ENCODE measurements at regions not wholly inside any gene's neighbourhood (a gene's known extent, or its start where the extent isn't known, plus 50 kb on each side); places are given as distances from the start of the nearest gene placed in this dataset.

- DNase-seq: no peak
Observed at GRCh38 chr18:75130591-75131328, 78.2 kb downstream of the PTGR3 start.

- no peak for DNase-seq
Observed at GRCh38 chr18:75129717-75130477, 79.0 kb downstream of the PTGR3 start.

DNA sequence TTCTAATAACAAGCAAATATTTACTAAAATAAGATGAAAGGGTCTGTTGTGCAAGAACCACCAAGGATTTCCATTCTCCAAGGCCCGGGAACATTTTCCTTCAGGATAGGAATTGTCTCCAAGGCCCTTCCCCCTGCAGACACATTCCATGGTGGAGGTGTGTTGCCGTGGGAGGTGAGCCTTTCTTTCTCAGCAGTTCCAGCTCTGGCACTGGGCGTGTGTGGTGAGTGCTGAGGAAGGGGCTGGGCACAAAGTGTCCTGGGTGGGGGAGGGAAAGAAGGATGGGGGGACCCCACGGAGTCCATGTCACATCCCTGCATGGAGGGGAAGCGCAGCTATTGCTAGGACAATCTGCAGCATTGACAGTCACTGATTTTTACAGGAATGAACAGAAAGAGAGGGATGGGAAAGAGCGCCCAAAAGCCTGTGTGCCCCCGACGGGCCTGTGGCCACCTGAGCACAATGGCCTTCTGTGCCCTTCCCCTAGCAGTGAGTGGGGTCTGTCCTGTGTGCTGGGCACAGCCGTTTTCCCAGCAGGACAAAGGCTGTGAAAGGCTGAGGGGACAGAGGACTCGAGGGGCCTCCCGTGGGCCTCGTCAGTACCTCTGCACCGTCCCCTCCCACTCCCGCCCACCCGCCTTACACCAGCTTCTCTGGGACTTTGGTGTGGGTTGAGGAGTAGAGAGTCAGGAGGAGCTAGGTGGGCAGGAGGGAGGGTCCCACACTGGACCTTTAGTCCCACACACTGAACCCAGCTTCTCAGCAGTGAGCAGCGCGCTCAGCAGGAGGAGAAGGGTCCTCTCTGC, 79.8 kb downstream of the PTGR3 start:
- DNase-seq: no peak

DNA sequence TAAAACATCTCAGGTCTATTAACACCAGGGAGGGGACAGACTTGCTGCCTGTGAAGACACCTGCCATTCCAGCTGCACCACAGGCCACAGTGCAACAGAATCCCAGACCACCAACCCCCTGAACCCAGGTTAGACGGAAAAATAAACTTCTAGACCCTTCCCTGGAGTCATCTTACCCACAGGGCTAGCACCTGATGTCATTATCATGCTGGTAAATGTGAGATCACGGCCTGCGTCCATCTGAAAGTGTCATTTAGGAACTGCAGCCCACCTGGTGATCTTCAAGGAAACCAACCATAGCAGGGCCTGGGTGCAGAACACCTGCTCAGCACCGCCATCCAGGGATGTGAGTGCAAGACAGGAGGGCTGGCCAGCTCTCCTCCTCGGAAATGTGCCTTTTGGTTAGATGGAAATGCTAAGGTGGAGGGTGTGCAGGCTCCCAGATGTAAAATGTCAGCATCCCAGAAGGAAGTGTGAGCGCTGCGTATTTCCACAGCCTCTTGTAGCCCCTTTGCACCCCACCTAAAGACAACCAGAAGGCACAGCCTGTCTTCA, 80.8 kb downstream of the PTGR3 start:
- no peak for DNase-seq

DNA sequence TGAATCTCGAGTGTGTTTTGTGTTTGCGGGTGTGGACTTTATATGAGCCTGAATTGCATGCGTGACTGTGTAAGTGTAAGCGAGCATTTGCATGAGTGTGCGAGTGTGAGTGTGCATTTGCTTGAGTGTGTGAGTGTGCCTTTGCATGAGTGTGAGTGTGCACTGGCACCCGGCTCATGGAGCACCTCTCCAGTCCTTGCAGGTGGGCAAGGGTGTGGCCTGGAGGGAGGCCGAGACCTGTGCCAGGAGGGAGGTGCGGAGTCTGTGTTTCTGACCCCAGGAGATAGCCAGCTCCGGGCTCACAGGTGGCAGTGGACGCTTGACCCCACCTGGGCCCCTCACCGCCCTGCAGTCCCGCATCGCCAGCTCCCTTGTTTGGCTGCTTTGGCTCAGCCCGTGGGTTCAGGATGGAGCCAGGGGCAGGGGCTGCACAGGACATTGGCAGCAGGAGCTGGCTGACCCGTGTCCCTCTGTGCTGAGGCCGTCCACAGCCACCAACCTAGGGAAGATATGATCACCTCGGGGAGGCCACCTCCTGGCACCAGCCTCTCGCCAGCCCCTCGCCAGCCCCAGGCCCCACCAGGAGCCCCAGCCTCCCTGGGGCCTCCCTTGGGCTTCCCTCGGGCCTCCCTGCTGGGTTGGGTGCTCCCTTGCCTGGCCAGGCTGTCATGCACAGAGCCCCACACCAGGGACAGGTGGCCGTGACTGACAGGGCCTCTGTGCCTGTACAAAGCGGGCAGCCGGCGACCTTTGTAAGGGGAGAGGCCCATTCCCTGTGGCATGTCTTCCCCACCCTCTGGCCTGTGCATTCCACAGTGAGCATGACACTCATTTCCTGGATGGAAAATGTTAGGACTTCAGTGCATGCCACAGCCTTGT, 81.6 kb downstream of the PTGR3 start:
- DNase-seq: no peak

DNA sequence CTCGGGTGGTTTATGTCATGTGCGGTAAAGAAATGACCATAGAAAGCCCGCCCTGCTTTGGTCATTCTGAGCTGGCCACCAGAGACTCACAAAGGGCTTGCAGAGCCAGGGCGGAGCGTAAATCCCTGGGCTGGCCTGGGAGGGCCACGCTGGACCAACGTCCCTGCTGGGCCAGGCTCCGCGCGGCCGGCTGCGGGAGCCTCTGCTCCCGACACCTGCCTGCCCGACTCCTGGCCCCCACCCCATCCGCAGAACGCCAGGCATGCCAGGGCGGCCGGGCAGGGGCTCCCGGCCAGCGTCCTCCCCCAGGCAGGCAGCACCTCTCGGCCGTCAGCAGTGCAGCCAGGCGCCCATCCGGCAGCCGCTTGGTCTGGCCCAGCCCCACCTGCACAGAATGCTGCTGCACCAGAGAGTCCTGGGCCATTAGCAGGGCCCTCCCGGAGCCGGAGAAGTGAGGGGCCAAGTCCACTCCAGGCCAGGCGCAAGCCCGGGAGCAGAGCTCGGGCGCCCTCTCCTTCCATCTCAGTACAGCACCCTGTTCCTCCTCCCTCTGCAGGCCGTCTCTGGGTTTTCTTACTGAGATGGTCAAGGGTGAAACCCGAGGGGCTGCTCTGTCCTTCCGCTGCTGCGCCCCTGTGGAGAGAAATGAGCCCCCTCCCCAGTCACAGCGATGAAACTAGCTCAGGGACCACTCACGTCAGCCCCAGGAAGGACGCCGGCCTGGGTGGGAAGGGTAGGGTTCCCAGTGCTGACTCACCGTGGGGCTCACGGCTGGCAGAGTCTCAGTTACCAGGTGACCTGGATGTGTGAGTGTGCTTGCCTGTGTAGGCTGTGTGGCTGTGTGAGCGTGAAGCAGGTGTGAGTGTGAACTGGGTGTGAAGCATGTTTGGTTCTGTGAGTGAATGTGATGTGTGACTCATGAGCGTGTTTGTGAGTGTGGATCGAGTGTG, 83.3 kb downstream of the PTGR3 start:
- DNase-seq: no peak

GRCh38 chr18:75124991-75125381, 84.0 kb downstream of the PTGR3 start:
- DNase-seq: no peak

DNA sequence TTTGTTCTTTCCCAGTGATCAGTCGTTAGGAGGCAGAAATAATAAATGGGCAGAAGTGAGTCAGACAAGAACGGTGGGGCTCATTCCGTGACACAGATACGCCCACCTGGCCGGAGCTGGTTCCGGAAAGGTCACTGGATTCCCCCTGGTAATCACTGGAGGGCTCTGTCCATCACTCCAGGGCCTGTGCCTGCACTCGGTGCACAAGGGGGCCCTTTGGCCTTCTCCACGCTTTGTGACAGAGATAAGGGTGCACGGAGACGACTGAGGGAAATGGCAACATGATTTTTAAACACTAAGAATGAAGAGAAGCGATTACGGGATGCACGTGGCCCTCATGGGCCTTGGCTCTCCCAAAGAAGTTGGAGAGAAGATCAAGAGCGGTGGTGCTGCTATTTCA, 84.4 kb downstream of the PTGR3 start:
- no peak for DNase-seq

DNA sequence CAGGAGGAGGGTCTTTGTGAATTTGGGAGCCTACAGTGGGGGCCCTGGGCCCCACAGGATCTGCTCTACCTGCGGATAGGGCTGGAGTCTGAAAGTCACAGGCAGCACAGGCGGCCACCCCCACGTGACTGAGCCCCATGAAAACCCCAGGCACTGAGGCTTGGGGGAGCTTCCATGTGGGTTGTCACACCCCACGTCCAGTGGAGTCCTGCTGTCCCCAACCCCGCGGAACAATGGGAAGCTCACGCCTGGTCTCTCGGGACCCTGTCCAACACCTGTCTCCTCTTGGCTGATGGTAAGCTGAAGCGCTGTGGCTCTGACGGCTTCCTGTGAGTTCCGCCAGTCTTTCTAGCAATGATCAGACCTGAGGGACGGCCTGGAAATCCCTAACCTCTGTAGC, 85.8 kb downstream of the PTGR3 start:
- no peak for DNase-seq

DNA sequence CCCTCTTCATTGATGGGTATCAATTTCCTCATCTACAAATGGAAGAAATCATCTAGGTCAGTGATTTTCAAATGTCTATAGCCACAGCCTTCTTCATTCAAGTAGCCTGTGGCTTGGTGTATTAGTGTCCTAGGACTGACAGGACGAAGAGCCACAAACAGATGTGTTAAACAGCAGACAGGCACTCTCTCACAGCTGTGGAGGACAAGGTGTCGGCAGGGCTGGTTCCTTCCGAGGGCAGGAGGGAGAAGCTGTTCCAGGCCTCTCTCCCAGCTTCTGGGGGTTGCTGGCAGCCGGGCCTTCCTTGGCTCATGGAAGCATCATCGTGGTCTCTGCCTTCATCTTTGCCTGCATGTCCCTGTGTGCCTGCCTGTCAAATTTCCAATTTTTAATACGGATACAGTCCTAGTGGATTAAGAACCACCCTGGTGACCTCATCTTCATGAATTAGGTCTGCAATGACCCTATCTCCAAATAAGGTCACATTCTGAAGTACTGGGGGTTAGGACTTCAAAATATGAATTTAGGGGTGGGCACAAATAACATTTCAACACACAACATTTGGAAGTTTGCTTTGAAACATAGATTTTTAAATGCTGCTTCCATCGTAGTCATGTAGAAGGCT, 86.5 kb downstream of the PTGR3 start:
- DNase-seq: no peak

GRCh38 chr18:75121266-75121665, 87.7 kb downstream of the PTGR3 start:
- DNase-seq: no peak

- no peak for DNase-seq
Observed at GRCh38 chr18:75120521-75120920, 88.4 kb downstream of the PTGR3 start.

GRCh38 chr18:75116809-75117208, 92.1 kb downstream of the PTGR3 start:
- DNase-seq: no peak

GRCh38 chr18:75116165-75116564, 92.8 kb downstream of the PTGR3 start:
- DNase-seq: no peak

GRCh38 chr18:75115514-75115913, 93.4 kb downstream of the PTGR3 start:
- DNase-seq: no peak
